ENCODE measurements at regions not wholly inside any gene's neighbourhood (a gene's known extent, or its start where the extent isn't known, plus 50 kb on each side); places are given as distances from the start of the nearest gene placed in this dataset.

DNA sequence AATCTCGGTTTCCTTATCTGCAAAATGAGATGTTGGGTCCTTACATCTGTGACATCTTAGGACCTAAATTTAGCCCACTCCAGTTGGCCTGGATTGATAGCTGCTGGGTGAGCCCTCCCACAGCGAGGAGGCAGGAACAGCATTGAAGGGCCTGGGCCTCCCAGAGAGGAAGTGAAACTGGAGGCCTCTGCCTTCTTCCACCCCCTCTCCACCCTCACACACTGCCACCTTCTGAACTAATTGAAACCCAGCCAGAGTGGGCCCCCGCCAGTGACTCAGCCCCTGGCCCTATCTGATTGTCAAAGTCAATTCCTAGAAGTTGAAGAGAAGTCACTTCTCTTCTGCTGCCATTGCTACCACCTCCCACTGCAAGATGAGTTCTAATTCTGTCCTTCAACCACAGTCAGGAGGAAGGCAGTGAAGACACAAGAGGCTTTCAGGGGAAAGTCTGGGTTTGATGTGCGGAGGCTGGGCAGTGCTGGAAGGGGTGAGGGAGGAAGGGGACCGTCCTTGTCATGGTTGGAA lies 55.2 kb upstream of the NEK6 start:
- no peak overlapping the region for H3K4me3 ChIP-seq (ENCODE audit: low read depth, low read length)
- DNase-seq (ENCODE audit: low read depth), result no peak
- TF ChIP-seq, protein P1, sequence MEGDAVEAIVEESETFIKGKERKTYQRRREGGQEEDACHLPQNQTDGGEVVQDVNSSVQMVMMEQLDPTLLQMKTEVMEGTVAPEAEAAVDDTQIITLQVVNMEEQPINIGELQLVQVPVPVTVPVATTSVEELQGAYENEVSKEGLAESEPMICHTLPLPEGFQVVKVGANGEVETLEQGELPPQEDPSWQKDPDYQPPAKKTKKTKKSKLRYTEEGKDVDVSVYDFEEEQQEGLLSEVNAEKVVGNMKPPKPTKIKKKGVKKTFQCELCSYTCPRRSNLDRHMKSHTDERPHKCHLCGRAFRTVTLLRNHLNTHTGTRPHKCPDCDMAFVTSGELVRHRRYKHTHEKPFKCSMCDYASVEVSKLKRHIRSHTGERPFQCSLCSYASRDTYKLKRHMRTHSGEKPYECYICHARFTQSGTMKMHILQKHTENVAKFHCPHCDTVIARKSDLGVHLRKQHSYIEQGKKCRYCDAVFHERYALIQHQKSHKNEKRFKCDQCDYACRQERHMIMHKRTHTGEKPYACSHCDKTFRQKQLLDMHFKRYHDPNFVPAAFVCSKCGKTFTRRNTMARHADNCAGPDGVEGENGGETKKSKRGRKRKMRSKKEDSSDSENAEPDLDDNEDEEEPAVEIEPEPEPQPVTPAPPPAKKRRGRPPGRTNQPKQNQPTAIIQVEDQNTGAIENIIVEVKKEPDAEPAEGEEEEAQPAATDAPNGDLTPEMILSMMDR (IDR thresholded peaks at IDR 0.05; ENCODE audit: insufficient read depth, low read depth, low read length), result no peak

DNA sequence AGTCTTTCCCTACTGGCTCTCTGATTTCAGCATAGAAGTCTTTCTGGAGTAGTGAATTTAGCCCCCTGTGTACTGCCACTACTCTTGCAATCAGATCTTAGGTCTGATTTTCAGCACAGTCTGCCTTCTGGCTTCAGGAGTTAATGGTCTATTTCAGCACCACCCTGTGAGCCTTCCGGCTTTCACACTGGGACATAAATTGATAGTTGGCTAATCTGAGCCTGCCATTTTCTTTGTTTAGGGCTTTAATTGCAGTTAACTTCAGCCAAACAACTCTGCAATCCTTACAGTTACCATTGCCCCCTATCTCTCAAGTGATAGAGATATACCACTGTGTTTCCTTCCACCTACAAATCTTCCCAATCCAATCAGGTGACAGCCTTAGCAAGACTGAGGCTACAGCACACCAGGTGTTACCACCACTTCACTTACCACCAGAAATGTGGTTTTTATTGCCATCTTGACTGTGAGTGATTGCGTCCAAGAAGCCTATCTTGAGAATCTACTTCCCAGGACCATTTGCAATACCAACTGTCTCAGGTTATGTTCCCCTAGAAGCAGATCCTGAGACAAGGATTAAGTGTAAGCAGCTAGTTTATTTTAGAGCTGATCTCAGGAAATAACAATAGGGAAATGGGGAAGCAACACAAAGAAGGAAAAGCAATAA lies 51.9 kb upstream of the NEK6 start:
- no peak overlapping the region for H3K4me3 ChIP-seq (ENCODE audit: low read depth, low read length)
- TF ChIP-seq, protein P1 (IDR thresholded peaks at IDR 0.05; ENCODE audit: insufficient read depth, low read depth, low read length), result no peak
- no peak for DNase-seq (ENCODE audit: low read depth)

DNA sequence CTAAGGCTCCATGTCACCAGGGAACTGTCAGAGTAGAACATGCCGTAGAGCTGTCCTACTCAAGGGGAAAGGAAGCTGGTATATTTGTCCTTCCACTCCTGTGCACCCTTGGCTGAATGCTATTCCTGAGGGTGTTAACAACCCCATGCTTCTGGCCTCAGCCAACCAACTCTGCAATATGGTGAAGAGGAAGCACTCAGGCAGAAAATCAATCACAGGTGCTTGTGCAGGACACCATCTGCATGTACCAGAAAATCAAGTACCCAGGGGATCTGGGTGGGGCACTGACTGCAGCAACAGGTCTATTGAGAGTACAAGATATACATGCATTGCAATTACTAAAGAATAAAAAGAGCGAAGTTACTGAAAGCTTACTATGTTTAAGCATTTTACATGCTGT lies 51.4 kb upstream of the NEK6 start:
- DNase-seq (ENCODE audit: low read depth), result no peak
- TF ChIP-seq, protein P1 (IDR thresholded peaks at IDR 0.05; ENCODE audit: insufficient read depth, low read depth, low read length), result no peak
- no peak overlapping the region for H3K4me3 ChIP-seq (ENCODE audit: low read depth, low read length)
